Stromal cell of bone marrow (primary cell): ENCODE measurements at regions not wholly inside any gene's neighbourhood (a gene's known extent, or its start where the extent isn't known, plus 50 kb on each side); places are given as distances from the start of the nearest gene placed in this dataset.
"Not testable (repeated sequence)": the region's sequence is repeated elsewhere in the genome, so short reads cannot be mapped to it uniquely, and the experiment has no call there.

Source experiments
- DNase-seq: peaks from one replicate; pipeline ENCODE4 v3.0.0-alpha.2; 2012; ENCODE audit warnings: low read depth

DNA sequence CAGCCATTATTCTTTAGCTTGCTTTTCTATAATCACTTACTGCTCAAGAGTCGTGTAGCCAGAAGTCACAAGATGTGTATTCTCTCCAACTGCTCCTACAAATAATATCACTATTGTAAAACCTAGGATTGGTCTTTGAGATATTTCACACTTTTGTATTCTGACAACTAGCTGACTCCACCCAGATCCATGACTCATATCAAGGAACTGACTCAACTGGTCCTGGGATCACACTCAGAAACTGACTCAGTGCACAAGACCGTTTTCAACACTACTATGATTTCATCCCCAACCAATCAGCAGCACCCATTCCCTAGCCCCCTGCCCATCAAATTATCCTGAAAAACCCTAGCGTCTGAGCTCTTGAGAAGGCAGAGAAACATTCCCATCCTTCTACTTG is 56.5 kb upstream of the ORC5 start:
- DNase-seq: peak; percentile 41

DNA sequence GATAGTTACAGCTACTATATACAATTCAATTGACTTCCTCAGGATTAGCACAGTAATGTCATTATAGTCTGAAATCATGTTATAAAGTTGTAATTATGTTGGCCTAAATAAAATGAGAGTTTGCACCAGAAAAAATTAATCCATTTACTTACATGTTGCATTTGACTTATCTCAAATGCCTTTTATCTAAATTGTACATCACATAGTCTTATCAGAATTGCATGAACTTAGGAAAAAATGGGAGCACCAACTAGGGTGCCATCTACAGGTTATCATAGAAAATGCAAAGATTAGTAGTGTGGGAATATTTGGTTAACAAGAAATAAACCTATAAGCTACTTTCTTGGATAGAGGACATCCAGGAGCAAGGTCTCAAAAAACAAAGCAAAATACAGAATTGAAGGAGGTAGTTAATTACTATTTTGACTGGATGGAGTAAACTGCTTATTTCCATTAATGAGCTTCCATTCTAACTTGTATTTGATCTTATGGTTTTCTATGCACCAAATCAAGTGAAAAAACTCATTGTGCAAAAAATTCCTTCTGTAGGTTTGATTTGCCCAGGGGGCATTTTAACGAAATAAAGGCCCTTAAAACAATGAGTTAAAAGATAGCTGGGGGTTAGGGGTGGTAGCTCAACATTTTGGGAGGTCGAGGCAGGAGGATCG is 60.0 kb upstream of the ORC5 start:
- peak; percentile 5 for DNase-seq

DNA sequence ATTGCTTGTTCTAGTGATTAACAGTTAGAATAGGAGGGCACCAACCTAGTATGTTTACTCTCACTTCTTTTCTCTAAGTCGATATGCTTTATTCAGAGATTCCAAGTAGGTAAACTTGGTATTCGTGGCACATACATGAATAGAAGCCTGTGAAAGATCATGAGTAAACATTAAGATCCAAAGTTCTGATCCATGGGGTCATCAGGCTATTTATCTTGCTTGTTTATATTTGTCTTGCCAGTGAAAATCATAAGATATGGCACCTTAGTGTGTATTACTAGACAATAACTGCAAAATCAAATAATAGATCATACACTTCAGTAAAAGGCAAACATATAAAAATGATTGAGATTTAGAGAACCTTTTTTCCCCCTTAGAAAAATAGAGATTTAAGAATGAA is 56.5 kb upstream of the LHFPL3 start:
- no peak for DNase-seq

GRCh38 chr7:104272767-104273384 is 55.5 kb upstream of the LHFPL3 start:
- peak; percentile 17 for DNase-seq

DNA sequence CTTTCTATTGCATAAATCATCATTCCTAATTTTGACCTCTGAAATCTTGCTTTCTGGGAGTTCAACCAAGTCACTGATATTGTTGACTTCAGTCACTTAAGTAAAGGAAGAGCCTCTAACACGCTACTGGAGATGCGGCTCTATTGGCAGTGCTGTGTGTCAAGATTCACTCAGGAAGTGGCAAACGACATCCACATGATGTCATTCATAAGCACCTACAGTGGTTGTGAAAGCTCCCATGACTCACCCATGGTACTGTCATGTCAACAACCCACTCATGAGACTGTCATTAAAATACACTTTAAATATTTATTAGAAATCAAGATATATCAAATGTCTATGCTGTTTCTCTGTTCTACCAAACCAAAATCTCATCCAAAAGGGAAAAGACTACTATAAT is 52.5 kb upstream of the LHFPL3 start:
- DNase-seq: no peak

DNA sequence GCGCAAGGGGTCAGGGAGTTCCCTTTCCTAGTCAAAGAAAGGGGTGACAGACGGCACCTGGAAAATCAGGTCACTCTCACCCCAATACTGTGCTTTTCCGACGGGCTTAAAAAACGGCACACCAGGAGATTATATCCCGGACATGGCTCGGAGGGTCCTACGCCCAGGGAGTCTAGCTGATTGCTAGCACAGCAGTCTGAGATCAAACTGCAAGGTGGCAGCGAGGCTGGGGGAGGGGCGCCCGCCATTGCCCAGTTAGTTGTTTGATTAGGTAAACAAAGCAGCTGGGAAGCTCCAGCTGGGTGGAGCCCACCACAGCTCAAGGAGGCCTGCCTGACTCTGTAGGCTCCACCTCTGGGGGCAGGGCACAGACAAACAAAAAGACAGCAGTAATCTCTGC is 51.7 kb upstream of the LHFPL3 start:
- not testable (repeated sequence) for DNase-seq
